ENCODE measurements at regions not wholly inside any gene's neighbourhood (a gene's known extent, or its start where the extent isn't known, plus 50 kb on each side); places are given as distances from the start of the nearest gene placed in this dataset.

- no peak overlapping the region for H3K4me3 ChIP-seq (ENCODE audit: low read depth, low read length)
- in situ Hi-C loops (cut with HindIII; ENCODE audit: low sequenced_read_pairs) = no loop called here
- no peak for DNase-seq (ENCODE audit: low read depth, low spot score)
- TF ChIP-seq CTCF (IDR thresholded peaks at IDR 0.05; ENCODE audit: low read depth, low read length) = no peak
Observed at GRCh38 chr7:96447109-96447645, 125.3 kb upstream of the SLC25A13 start.

- H3K4me3 ChIP-seq (ENCODE audit: low read depth, low read length) = no peak overlapping the region
- TF ChIP-seq CTCF (IDR thresholded peaks at IDR 0.05; ENCODE audit: low read depth, low read length) = no peak
- in situ Hi-C loops (cut with HindIII; ENCODE audit: low sequenced_read_pairs) = no loop called here
- no peak for DNase-seq (ENCODE audit: low read depth, low spot score)
Observed at GRCh38 chr7:96441436-96442084, 119.7 kb upstream of the SLC25A13 start.

- in situ Hi-C loops (cut with HindIII; ENCODE audit: low sequenced_read_pairs) = no loop called here
- no peak overlapping the region for H3K4me3 ChIP-seq (ENCODE audit: low read depth, low read length)
- no peak for DNase-seq (ENCODE audit: low read depth, low spot score)
- TF ChIP-seq CTCF (IDR thresholded peaks at IDR 0.05; ENCODE audit: low read depth, low read length) = no peak
Observed at GRCh38 chr7:96440328-96440727, 118.4 kb upstream of the SLC25A13 start.

- TF ChIP-seq CTCF (IDR thresholded peaks at IDR 0.05; ENCODE audit: low read depth, low read length) = no peak
- DNase-seq (ENCODE audit: low read depth, low spot score) = no peak
- no peak overlapping the region for H3K4me3 ChIP-seq (ENCODE audit: low read depth, low read length)
- in situ Hi-C loops (cut with HindIII; ENCODE audit: low sequenced_read_pairs) = no loop called here
Observed at GRCh38 chr7:96436880-96437279, 115.0 kb upstream of the SLC25A13 start.

GRCh38 chr7:96430356-96430755 is 108.5 kb upstream of the SLC25A13 start:
- no peak for TF ChIP-seq CTCF (IDR thresholded peaks at IDR 0.05; ENCODE audit: low read depth, low read length)
- no peak for DNase-seq (ENCODE audit: low read depth, low spot score)
- H3K4me3 ChIP-seq (ENCODE audit: low read depth, low read length) = no peak overlapping the region
- in situ Hi-C loops (cut with HindIII; ENCODE audit: low sequenced_read_pairs) = no loop called here

GRCh38 chr7:96427143-96427542 is 105.2 kb upstream of the SLC25A13 start:
- no peak for TF ChIP-seq CTCF (IDR thresholded peaks at IDR 0.05; ENCODE audit: low read depth, low read length)
- no peak overlapping the region for H3K4me3 ChIP-seq (ENCODE audit: low read depth, low read length)
- no peak for DNase-seq (ENCODE audit: low read depth, low spot score)
- in situ Hi-C loops (cut with HindIII; ENCODE audit: low sequenced_read_pairs) = no loop called here
